NCI-H1417 (cell line): ENCODE measurements at regions not wholly inside any gene's neighbourhood (a gene's known extent, or its start where the extent isn't known, plus 50 kb on each side); places are given as distances from the start of the nearest gene placed in this dataset.
"Not testable (repeated sequence)": the region's sequence is repeated elsewhere in the genome, so short reads cannot be mapped to it uniquely, and the experiment has no call there.

Source experiments
- DNase-seq, 3 experiments: peaks; one replicate each; lab custom pipeline; 2025; lab: John Stamatoyannopoulos, UW

GRCh38 chr14:58730792-58731464, 93.2 kb downstream of the DACT1 start:
- DNase-seq = no peak

- no peak for DNase-seq
Measured at GRCh38 chr14:58731465-58732293, 93.9 kb downstream of the DACT1 start.

- DNase-seq = no peak
Measured at GRCh38 chr14:58732387-58732786, 94.6 kb downstream of the DACT1 start.

GRCh38 chr14:58733451-58734208, 95.9 kb downstream of the DACT1 start:
- DNase-seq = no peak

GRCh38 chr14:58735596-58735995, 97.8 kb downstream of the DACT1 start:
- no peak for DNase-seq

GRCh38 chr14:58736606-58737005, 98.8 kb downstream of the DACT1 start:
- DNase-seq = no peak

- peak in 2 of 3 experiments; percentile 11 to 56 for DNase-seq
Measured at GRCh38 chr14:58737511-58737910, 99.7 kb downstream of the DACT1 start.

GRCh38 chr14:58738189-58738836, 100.6 kb downstream of the DACT1 start:
- DNase-seq = peak in 2 of 3 experiments; percentile 27 to 63

GRCh38 chr14:58738876-58739275, 101.1 kb downstream of the DACT1 start:
- DNase-seq = no peak

GRCh38 chr14:58739674-58740073, 101.9 kb downstream of the DACT1 start:
- DNase-seq = no peak

GRCh38 chr14:58740379-58740935, 102.7 kb downstream of the DACT1 start:
- DNase-seq = no peak

- DNase-seq = no peak
Measured at GRCh38 chr14:58744801-58745394, 107.1 kb downstream of the DACT1 start.

GRCh38 chr14:58746261-58746660, 108.5 kb downstream of the DACT1 start:
- DNase-seq = peak in 1 of 3 experiments; percentile 49

GRCh38 chr14:58746701-58747100, 108.9 kb downstream of the DACT1 start:
- no peak for DNase-seq

GRCh38 chr14:58747181-58747580, 109.4 kb downstream of the DACT1 start:
- DNase-seq = no peak

GRCh38 chr14:58748251-58748650, 110.5 kb downstream of the DACT1 start:
- not testable (repeated sequence) for DNase-seq

GRCh38 chr14:58749066-58749669, 111.4 kb downstream of the DACT1 start:
- peak in 1 of 3 experiments; percentile 97 for DNase-seq

- no peak for DNase-seq
Measured at GRCh38 chr14:58750321-58751269, 112.8 kb downstream of the DACT1 start.

- no peak for DNase-seq
Measured at GRCh38 chr14:58751788-58752187, 114.0 kb downstream of the DACT1 start.

- DNase-seq = no peak
Measured at GRCh38 chr14:58752289-58752688, 114.5 kb downstream of the DACT1 start.
